GM21390 (cell line): ENCODE measurements at regions not wholly inside any gene's neighbourhood (a gene's known extent, or its start where the extent isn't known, plus 50 kb on each side); places are given as distances from the start of the nearest gene placed in this dataset.

Experiments
- ATAC-seq: cut with Tn5 transposase; IDR thresholded peaks from one replicate; pipeline ENCODE4 v1.9.1; 2021; ENCODE audit not compliant: unreplicated experiment

DNA sequence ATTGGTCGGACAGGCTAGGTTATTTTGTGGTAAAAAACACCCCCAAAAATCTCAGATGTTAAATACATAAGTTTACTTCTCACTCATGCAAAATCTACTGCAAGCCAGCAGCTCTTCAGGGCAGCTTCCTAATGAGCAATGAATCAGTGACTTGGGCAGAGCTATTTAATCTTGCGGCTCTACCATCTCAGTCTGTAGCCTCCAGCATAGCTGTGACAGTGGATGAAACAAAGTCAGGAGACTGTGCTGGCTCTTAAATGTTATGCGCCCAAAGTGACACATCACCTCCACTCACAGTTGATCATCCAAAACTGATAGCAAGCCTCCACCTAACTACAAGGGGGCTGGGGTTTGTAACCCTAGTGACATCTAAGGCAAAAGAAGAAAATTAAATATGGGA is 571.9 kb downstream of the METTL4 start:
- ATAC-seq, result no peak

DNA sequence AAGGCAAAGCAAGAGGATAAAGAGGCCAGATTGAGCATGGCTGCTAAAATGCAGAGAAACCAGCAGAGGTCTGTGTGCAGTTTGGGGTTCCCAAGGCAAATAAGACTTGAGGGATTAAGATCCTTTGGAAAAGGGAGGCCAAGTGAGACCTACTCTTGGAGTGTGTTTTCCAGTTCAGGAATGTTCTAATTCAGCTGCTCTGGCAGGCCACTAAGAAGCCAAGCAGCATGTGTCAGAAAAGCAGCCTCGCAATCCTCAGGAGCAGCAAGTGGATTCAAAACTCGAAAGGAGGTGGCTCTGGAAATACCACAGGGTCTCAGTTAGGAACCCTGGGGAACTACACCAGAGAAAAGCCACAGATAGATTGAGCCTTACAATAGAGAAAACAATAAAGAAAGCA is 569.2 kb downstream of the METTL4 start:
- ATAC-seq, result no peak

- ATAC-seq, result no peak
Observed at GRCh38 chr18:2002604-2003003, 568.7 kb downstream of the METTL4 start.

DNA sequence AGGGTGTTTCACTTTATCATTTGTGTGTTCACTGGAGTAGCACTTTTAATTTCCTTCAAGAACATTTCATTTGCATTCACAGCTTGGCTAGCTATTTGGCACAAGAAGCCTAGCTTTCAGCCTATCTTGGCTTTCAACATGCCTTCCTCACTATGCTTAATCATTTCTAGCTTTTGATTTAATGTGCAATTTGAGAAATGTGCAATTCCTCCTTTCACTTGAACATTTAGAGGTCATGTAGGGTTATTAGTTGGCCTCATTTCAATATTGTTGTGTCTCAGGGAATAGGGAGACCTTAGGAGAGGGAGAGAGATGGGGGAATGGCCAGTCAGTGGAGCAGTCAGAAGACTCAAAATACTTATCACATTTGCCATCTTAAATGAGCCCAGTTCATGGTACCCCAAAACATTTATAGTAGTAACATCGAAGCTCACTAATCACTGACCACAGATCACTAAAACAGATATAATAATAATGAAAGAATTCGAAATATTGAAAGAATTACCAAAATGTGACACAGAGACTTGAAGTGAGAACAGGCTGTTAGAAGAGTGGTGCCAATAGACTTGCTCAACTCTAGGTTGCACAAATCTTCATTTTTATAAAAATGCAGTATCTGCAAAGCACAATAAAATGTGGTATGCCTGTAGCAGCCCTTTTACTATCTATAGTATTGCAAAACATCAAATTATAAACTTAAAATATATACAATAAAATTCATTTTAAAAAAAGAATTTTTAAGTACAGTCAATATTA is 561.2 kb downstream of the METTL4 start:
- ATAC-seq, result no peak

- ATAC-seq, result no peak
Observed at GRCh38 chr18:2027016-2027415, 544.3 kb downstream of the METTL4 start.

GRCh38 chr18:2027756-2028155 is 543.5 kb downstream of the METTL4 start:
- no peak for ATAC-seq

GRCh38 chr18:2028986-2029385 is 542.3 kb downstream of the METTL4 start:
- no peak for ATAC-seq

GRCh38 chr18:2030647-2031046 is 540.7 kb downstream of the METTL4 start:
- no peak for ATAC-seq

DNA sequence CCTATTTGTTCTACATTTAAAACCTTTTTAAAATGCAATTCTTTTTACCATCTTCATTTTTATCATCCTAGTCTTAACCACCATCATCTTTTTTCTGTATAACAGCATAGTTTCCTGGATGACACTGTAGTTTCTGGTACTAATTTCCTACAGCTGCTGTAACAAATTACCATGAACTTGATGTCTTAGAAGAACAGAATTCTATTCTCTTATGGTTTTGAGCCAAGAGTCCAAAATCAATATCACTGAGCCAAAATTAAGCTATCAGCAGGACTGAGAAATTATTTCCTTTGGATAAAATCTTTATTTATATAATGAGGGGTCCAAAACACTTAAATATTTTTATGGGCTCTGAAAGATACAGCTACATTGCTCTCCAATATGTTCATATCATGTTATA is 539.3 kb downstream of the METTL4 start:
- ATAC-seq, result no peak

DNA sequence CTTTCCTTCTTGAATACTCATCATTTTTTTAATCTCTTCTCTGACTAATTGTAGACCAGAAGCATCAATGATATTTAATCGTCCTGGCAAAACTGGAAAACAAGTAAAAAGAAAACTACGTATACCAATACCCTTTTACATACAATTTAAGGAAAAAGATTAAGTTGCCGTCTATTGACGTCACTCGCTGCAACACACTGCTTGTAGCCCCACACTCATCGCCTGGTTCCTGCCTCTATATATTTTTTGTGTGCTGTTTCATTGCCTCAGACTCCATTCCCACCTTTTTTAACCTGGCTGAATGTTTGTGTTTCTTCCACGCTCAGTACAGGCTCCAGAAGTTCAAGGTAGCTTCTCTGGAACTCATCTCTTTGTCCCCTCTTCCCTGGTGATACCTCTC is 536.2 kb downstream of the METTL4 start:
- no peak for ATAC-seq

GRCh38 chr18:2036086-2036485 is 535.2 kb downstream of the METTL4 start:
- ATAC-seq, result no peak

- no peak for ATAC-seq
Observed at GRCh38 chr18:2040279-2040678, 531.0 kb downstream of the METTL4 start.

DNA sequence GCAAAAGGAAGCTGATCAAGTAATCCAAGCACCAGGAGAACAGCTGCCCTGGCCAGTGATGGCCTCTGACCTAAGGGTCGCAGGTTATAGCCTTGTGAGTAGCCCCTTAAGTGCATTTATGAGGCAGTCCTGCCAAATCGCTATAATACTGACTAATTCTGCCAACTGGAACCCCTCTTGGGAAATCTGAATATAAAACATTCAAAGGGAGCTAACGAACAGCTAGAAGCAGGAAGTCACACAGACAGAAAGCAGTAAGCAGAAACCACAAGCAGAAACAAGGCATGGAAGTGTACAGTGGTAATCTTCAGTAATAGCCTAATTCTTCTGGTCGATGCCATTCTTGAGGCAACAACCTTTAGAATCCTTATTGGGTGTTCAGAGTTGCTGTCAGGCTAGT is 521.3 kb downstream of the METTL4 start:
- no peak for ATAC-seq

- ATAC-seq, result no peak
Observed at GRCh38 chr18:2050702-2051201, 520.6 kb downstream of the METTL4 start.

- no peak for ATAC-seq
Observed at GRCh38 chr18:2053490-2054089, 517.7 kb downstream of the METTL4 start.

DNA sequence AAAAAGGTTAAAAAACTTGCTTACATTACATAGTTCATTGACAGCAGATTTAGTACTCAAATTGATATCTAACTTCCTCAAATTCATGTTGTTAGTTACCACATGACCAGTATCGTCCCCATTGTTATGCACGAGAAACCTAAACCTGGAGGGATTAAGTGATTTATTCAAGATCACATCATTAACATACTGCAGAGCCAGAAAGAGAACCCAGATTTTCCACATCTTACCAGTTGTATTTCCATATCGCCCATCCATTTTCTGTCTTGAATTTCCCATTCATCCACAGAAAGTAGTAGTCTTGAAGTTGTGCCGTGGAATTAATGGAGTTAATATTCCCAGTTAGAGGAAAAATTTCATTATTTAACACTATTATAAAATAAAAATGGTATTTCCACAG is 512.0 kb downstream of the METTL4 start:
- ATAC-seq, result no peak

DNA sequence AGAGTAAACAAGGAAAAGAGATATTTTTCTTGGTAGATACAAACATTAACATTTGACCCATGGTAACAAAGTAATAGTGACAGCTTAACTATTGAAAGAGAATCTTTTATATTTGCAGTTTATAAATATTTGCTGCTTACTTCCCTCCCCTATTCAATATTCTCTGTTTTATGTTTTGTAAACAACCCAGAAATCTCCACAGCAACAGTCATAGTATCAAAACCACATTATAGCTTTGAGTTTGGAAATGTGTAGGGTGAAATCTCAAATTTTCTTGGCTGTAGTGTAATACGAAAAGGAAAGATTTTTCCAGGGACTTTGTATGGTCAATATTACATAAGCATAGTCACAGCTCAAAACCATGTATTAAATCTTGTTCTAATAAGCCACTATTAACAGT is 511.2 kb downstream of the METTL4 start:
- ATAC-seq, result no peak

DNA sequence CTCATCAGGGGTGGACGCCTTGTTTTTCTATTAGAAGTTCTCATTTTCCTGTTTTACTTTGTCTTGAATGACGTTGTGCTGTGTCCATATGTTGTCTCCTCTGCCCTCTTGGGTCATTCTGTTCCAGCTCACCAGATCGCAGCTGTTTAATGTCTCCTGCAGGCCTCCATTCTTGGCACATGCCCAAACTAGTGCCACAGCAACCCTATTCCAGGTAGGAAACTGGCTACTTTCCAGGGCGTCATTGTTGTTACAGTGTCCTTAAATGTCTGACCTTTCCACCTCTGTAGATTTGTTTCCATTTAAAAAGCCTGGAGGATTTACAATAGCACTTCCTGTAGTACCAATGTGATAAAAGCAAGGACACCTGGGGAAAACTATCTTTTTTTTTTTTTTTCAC is 500.7 kb downstream of the METTL4 start:
- no peak for ATAC-seq

DNA sequence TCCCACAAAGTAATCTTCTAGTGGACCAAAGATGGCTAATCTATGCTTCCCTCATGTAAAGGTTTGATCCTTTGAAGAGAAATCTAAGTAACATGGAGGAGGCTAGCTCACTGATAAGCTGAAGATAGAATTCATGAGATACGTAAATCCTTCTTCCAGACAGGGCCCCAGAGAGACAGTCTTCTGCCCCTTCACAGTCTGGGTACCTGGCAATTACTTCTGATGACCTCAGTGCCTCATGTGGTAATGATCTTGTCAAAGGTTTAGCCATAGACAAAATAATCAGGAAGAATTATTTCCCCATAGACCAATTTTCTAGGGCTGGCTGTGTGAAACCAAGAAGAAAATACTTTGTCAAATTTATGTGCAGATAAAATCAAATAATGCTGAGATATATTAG is 495.8 kb downstream of the METTL4 start:
- ATAC-seq, result no peak

DNA sequence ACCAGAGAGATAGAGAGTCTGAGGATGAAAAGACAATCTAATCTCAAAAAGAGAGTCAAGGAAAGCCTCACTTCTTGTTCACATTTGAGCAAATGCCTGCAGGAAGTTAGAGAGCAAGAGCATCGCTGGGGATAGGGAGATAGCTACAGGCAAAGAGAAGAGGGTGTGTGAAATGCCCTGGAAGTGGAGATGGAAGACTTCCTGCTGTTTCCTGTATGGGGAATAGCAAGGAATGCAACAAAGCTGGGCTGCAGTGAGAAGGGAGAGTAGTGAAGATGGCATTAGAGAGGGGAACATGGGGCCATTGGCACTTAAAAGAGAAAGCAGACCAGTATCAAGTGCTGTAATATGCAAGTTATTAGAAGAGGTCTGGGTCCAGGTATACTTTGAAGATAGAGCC is 488.6 kb downstream of the METTL4 start:
- ATAC-seq, result no peak

GRCh38 chr18:2083691-2084090 is 487.6 kb downstream of the METTL4 start:
- no peak for ATAC-seq

DNA sequence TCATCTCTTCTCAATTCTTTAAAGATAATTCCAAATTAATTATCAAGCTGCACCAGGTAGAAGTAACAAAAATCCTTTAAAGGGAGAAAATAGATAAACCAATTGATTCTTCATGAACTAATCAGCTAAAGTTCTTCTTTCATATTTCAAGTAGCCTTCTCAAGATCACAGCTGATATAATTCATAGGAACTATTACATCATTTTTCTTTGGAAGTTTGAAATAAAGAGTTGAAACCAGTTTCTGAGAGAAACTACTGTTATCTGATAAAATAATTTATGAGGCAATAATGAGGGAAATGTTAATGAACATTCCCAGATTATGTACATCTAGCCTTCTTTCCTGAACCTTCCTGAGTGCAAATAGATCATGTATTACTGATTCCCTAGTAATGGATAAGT is 484.9 kb downstream of the METTL4 start:
- ATAC-seq, result no peak
